ENCODE measurements at regions not wholly inside any gene's neighbourhood (a gene's known extent, or its start where the extent isn't known, plus 50 kb on each side); places are given as distances from the start of the nearest gene placed in this dataset.

- TF ChIP-seq ZNF462 (CRISPR knock-in tag; IDR thresholded peaks at IDR 0.05) (no peak), CTCF (conservative IDR thresholded peaks at IDR 0.05; ENCODE audit: low read depth in 2 of 2) (no peak), ETS1 (IDR thresholded peaks at IDR 0.05) (no peak), JUNB (IDR thresholded peaks at IDR 0.05; ENCODE audit: unreplicated experiment) (no peak), CREB1 (CRISPR knock-in tag; IDR thresholded peaks at IDR 0.05; ENCODE audit: low read depth) (no peak), EZH2 (IDR thresholded peaks at IDR 0.05; ENCODE audit: low read depth, unreplicated experiment) (no peak)
These were observed 218.7 kb upstream of the TACR3 start (continued) for GRCh38 chr4:103938488-103938887.

GRCh38 chr4:103936653-103937145 lies 216.9 kb upstream of the TACR3 start:
- no peak for DNase-seq (ENCODE audit: low spot score)
- H3K27ac ChIP-seq (ENCODE audit: low read depth) = no peak overlapping the region
- H3K9me2 ChIP-seq (ENCODE audit: insufficient read depth) = peaks cover 9% of the 10 kb centered on the region; the same call in 1 of the 2 replicates
- no peaks in the 10 kb centered on the region for H3K27me3 ChIP-seq (ENCODE audit: insufficient read depth)
- H3K36me3 ChIP-seq (ENCODE audit: insufficient read depth) = no peaks in the 10 kb centered on the region
- H3K4me3 ChIP-seq = no peak overlapping the region
- Mint-ChIP-seq H3K9me3 (peaks cover 37% of the 10 kb centered on the region), H3K27ac (no peak overlapping the region), H3K36me3 (ENCODE audit: low read depth) (peaks cover 36% of the 10 kb centered on the region), H3K4me3 (no peak overlapping the region), H3K4me1 (no peaks in the 10 kb centered on the region), H3K27me3 (ENCODE audit: insufficient read depth, low read depth, poor library complexity) (peaks cover 6% of the 10 kb centered on the region)
- no peaks in the 10 kb centered on the region for H4K20me1 ChIP-seq (replicated peaks; ENCODE audit: insufficient read depth)
- H3K79me2 ChIP-seq (replicated peaks; ENCODE audit: insufficient read depth) = no peaks in the 10 kb centered on the region
- no peaks in the 10 kb centered on the region for H3K4me1 ChIP-seq (ENCODE audit: insufficient read depth)
- no peak overlapping the region for H3K4me2 ChIP-seq
- no peak overlapping the region for H2AFZ ChIP-seq
- no peaks in the 10 kb centered on the region for H3F3A ChIP-seq (replicated peaks; ENCODE audit: low read depth)
- no peak for ATAC-seq
- TF ChIP-seq ETS1 (IDR thresholded peaks at IDR 0.05) (no peak), CREB1 (CRISPR knock-in tag; IDR thresholded peaks at IDR 0.05; ENCODE audit: low read depth) (no peak), ZNF331 (CRISPR knock-in tag; IDR thresholded peaks at IDR 0.05; ENCODE audit: low read depth) (no peak), JUNB (IDR thresholded peaks at IDR 0.05; ENCODE audit: unreplicated experiment) (no peak)

All from GM23338 (cell line).